T-helper 2 cell treated with Interferon-gamma antibody and Interleukin-4, amounts not matched to agents 5 μg/mL and 100 μg/mL, for 36 hours (primary cell): ENCODE measurements at regions not wholly inside any gene's neighbourhood (a gene's known extent, or its start where the extent isn't known, plus 50 kb on each side); places are given as distances from the start of the nearest gene placed in this dataset.
"Not testable (repeated sequence)": the region's sequence is repeated elsewhere in the genome, so short reads cannot be mapped to it uniquely, and the experiment has no call there.

Experiments
- DNase-seq: peaks from one replicate; pipeline ENCODE4 v3.0.0; 2021; ENCODE audit warnings: low spot score
- H3K27ac Mint-ChIP-seq: one replicate; pipeline ENCODE4 v1.8.0; 2021; ENCODE audit warnings: mild to moderate bottlenecking, mixed read lengths
- H3K27me3 Mint-ChIP-seq: one replicate; pipeline ENCODE4 v1.8.0; 2021; ENCODE audit warnings: low read depth, mixed read lengths
- H3K36me3 Mint-ChIP-seq: one replicate; pipeline ENCODE4 v1.8.0; 2021; ENCODE audit warnings: low read depth, mixed read lengths
- H3K4me1 Mint-ChIP-seq: one replicate; pipeline ENCODE4 v1.8.0; 2021; ENCODE audit warnings: low read depth, mixed read lengths
- H3K4me3 Mint-ChIP-seq: one replicate; pipeline ENCODE4 v1.8.0; 2022; ENCODE audit warnings: mild to moderate bottlenecking, moderate library complexity, mixed read lengths
- H3K9me3 Mint-ChIP-seq: one replicate; pipeline ENCODE4 v1.8.0; 2021; ENCODE audit warnings: mixed read lengths

GRCh38 chr21:28294051-28294450 is 698.6 kb downstream of the LTN1 start:
- no peaks in the 10 kb centered on the region for H3K36me3 Mint-ChIP-seq
- H3K9me3 Mint-ChIP-seq = no peaks in the 10 kb centered on the region
- H3K27ac Mint-ChIP-seq = no peak overlapping the region
- DNase-seq = no peak
- no peak overlapping the region for H3K4me3 Mint-ChIP-seq
- no peaks in the 10 kb centered on the region for H3K4me1 Mint-ChIP-seq
- no peaks in the 10 kb centered on the region for H3K27me3 Mint-ChIP-seq

- Mint-ChIP-seq H3K4me3 (no peak overlapping the region), H3K27me3 (no peaks in the 10 kb centered on the region), H3K27ac (no peak overlapping the region), H3K4me1 (no peaks in the 10 kb centered on the region), H3K36me3 (no peaks in the 10 kb centered on the region), H3K9me3 (peaks cover 4% of the 10 kb centered on the region)
- DNase-seq = no peak
These were observed 708.8 kb downstream of the LTN1 start for GRCh38 chr21:28283641-28284490.

- H3K9me3 Mint-ChIP-seq = peaks cover 4% of the 10 kb centered on the region
- no peaks in the 10 kb centered on the region for H3K4me1 Mint-ChIP-seq
These were observed 709.8 kb downstream of the LTN1 start for GRCh38 chr21:28282833-28283232.

GRCh38 chr21:28281357-28281756 is 711.3 kb downstream of the LTN1 start:
- not testable (repeated sequence) for H3K36me3 Mint-ChIP-seq, H3K27ac Mint-ChIP-seq, H3K9me3 Mint-ChIP-seq, H3K4me1 Mint-ChIP-seq, DNase-seq, H3K4me3 Mint-ChIP-seq, H3K27me3 Mint-ChIP-seq

More at GRCh38 chr21:28282833-28283232, 709.8 kb downstream of the LTN1 start:
- H3K27ac Mint-ChIP-seq = no peak overlapping the region
- no peaks in the 10 kb centered on the region for H3K27me3 Mint-ChIP-seq
- H3K4me3 Mint-ChIP-seq = no peak overlapping the region
- no peak for DNase-seq
- no peaks in the 10 kb centered on the region for H3K36me3 Mint-ChIP-seq

- Mint-ChIP-seq H3K36me3 (no peaks in the 10 kb centered on the region), H3K27ac (no peak overlapping the region), H3K9me3 (peaks cover 4% of the 10 kb centered on the region)
These were observed 712.1 kb downstream of the LTN1 start for GRCh38 chr21:28280611-28281010.

GRCh38 chr21:28277324-28277723 is 715.4 kb downstream of the LTN1 start:
- Mint-ChIP-seq H3K27me3 (no peaks in the 10 kb centered on the region), H3K4me3 (no peak overlapping the region)

More at GRCh38 chr21:28280611-28281010, 712.1 kb downstream of the LTN1 start:
- H3K4me3 Mint-ChIP-seq = no peak overlapping the region
- no peaks in the 10 kb centered on the region for H3K27me3 Mint-ChIP-seq
- H3K4me1 Mint-ChIP-seq = no peaks in the 10 kb centered on the region
- no peak for DNase-seq

GRCh38 chr21:28272272-28272992 is 720.2 kb downstream of the LTN1 start:
- Mint-ChIP-seq H3K9me3 (no peaks in the 10 kb centered on the region), H3K4me3 (no peak overlapping the region), H3K4me1 (no peaks in the 10 kb centered on the region), H3K27me3 (no peaks in the 10 kb centered on the region), H3K36me3 (no peaks in the 10 kb centered on the region), H3K27ac (no peak overlapping the region)
- DNase-seq = no peak

More at GRCh38 chr21:28277324-28277723, 715.4 kb downstream of the LTN1 start:
- Mint-ChIP-seq H3K27ac (no peak overlapping the region), H3K4me1 (no peaks in the 10 kb centered on the region), H3K36me3 (no peaks in the 10 kb centered on the region), H3K9me3 (peaks cover 4% of the 10 kb centered on the region)
- DNase-seq = no peak

GRCh38 chr21:28269173-28269572 is 723.5 kb downstream of the LTN1 start:
- H3K4me1 Mint-ChIP-seq = no peaks in the 10 kb centered on the region
- DNase-seq = no peak
- H3K27me3 Mint-ChIP-seq = no peaks in the 10 kb centered on the region
- no peak overlapping the region for H3K27ac Mint-ChIP-seq
- no peaks in the 10 kb centered on the region for H3K9me3 Mint-ChIP-seq
- no peaks in the 10 kb centered on the region for H3K36me3 Mint-ChIP-seq
- no peak overlapping the region for H3K4me3 Mint-ChIP-seq

- no peak overlapping the region for H3K27ac Mint-ChIP-seq
- no peaks in the 10 kb centered on the region for H3K27me3 Mint-ChIP-seq
- DNase-seq = no peak
- H3K9me3 Mint-ChIP-seq = no peaks in the 10 kb centered on the region
- H3K4me1 Mint-ChIP-seq = no peaks in the 10 kb centered on the region
- no peak overlapping the region for H3K4me3 Mint-ChIP-seq
- no peaks in the 10 kb centered on the region for H3K36me3 Mint-ChIP-seq
These were observed 724.0 kb downstream of the LTN1 start for GRCh38 chr21:28268685-28269084.

- Mint-ChIP-seq H3K36me3 (no peaks in the 10 kb centered on the region), H3K9me3 (no peaks in the 10 kb centered on the region), H3K4me3 (no peak overlapping the region), H3K4me1 (no peaks in the 10 kb centered on the region), H3K27me3 (no peaks in the 10 kb centered on the region), H3K27ac (no peak overlapping the region)
- no peak for DNase-seq
These were observed 725.2 kb downstream of the LTN1 start for GRCh38 chr21:28267449-28267848.

- H3K36me3 Mint-ChIP-seq = no peaks in the 10 kb centered on the region
- H3K27me3 Mint-ChIP-seq = no peaks in the 10 kb centered on the region
- H3K27ac Mint-ChIP-seq = no peak overlapping the region
- no peaks in the 10 kb centered on the region for H3K4me1 Mint-ChIP-seq
- DNase-seq = no peak
- H3K4me3 Mint-ChIP-seq = no peak overlapping the region
- H3K9me3 Mint-ChIP-seq = no peaks in the 10 kb centered on the region
These were observed 726.6 kb downstream of the LTN1 start for GRCh38 chr21:28266061-28266460.

- no peaks in the 10 kb centered on the region for H3K27me3 Mint-ChIP-seq
- no peak overlapping the region for H3K27ac Mint-ChIP-seq
- H3K4me1 Mint-ChIP-seq = no peaks in the 10 kb centered on the region
- no peak overlapping the region for H3K4me3 Mint-ChIP-seq
- H3K36me3 Mint-ChIP-seq = no peaks in the 10 kb centered on the region
- no peaks in the 10 kb centered on the region for H3K9me3 Mint-ChIP-seq
- no peak for DNase-seq
These were observed 728.7 kb downstream of the LTN1 start for GRCh38 chr21:28263974-28264373.

GRCh38 chr21:28261298-28261697 is 731.4 kb downstream of the LTN1 start:
- H3K4me1 Mint-ChIP-seq = no peaks in the 10 kb centered on the region
- no peak for DNase-seq
- no peaks in the 10 kb centered on the region for H3K9me3 Mint-ChIP-seq
- H3K36me3 Mint-ChIP-seq = no peaks in the 10 kb centered on the region
- no peak overlapping the region for H3K4me3 Mint-ChIP-seq
- no peaks in the 10 kb centered on the region for H3K27me3 Mint-ChIP-seq
- no peak overlapping the region for H3K27ac Mint-ChIP-seq

- Mint-ChIP-seq H3K27me3 (no peaks in the 10 kb centered on the region), H3K4me3 (no peak overlapping the region), H3K9me3 (no peaks in the 10 kb centered on the region), H3K4me1 (no peaks in the 10 kb centered on the region), H3K27ac (no peak overlapping the region), H3K36me3 (no peaks in the 10 kb centered on the region)
- no peak for DNase-seq
These were observed 735.4 kb downstream of the LTN1 start for GRCh38 chr21:28257276-28257675.
